ENCODE measurements at regions not wholly inside any gene's neighbourhood (a gene's known extent, or its start where the extent isn't known, plus 50 kb on each side); places are given as distances from the start of the nearest gene placed in this dataset.
A peak's percentile ranks its signal among the peaks of the same experiment; 100 is the strongest.

- Histone ChIP-seq H3K4me1 (ENCODE audit: control insufficient read depth in 1 of 2, insufficient read depth in 2 of 2, low read length in 2 of 2) (peaks cover 8 to 10% of the 10 kb centered on the region in 2 experiments), H3K9ac (ENCODE audit: low read length) (no peak overlapping the region), H3K79me2 (ENCODE audit: insufficient read depth, low read length) (no peaks in the 10 kb centered on the region), H3K4me2 (ENCODE audit: low read length) (no peak overlapping the region), H3K9me2 (ENCODE audit: insufficient read depth) (no peaks in the 10 kb centered on the region), H3K4me3 (replicated peaks in 1 of 2; ENCODE audit: low read depth in 1 of 2, low read length in 2 of 2) (no peak overlapping the region), H3K9me3 (ENCODE audit: control insufficient read depth in 1 of 2, insufficient read depth in 1 of 2, low read depth in 1 of 2, low read length in 2 of 2) (no peaks in the 10 kb centered on the region), H3K36me3 (ENCODE audit: control insufficient read depth in 1 of 2, insufficient read depth in 2 of 2, low read length in 2 of 2) (no peaks in the 10 kb centered on the region), H3K27ac (ENCODE audit: low read depth, low read length) (no peak overlapping the region), H4K20me1 (ENCODE audit: insufficient read depth) (no peaks in the 10 kb centered on the region), H2AFZ (ENCODE audit: low read depth, low read length, poor library complexity, severe bottlenecking) (peak overlapping the region; percentile 26), H3K27me3 (ENCODE audit: insufficient read depth, low read length) (no peaks in the 10 kb centered on the region)
- no peak for TF ChIP-seq JUND (IDR thresholded peaks at IDR 0.05)
- TF ChIP-seq TCF7L2 (IDR thresholded peaks at IDR 0.05; ENCODE audit: borderline replicate concordance, extremely low read depth, insufficient read depth, insufficient read length), result no peak
- no peak for TF ChIP-seq POLR2AphosphoS5 (IDR thresholded peaks at IDR 0.05; ENCODE audit: low read depth, low read length)
- no peak for TF ChIP-seq REST (IDR thresholded peaks at IDR 0.05; ENCODE audit: low read depth)
- no peak for TF ChIP-seq CBX3 (IDR thresholded peaks at IDR 0.05; ENCODE audit: low read depth)
- no peak for TF ChIP-seq MAX (IDR thresholded peaks at IDR 0.05)
- no peak for TF ChIP-seq EZH2 (IDR thresholded peaks at IDR 0.05)
- TF ChIP-seq ZBTB33 (IDR thresholded peaks at IDR 0.05; ENCODE audit: extremely low read depth, insufficient replicate concordance, low read length), result no peak
- TF ChIP-seq ATF3 (IDR thresholded peaks at IDR 0.05), result no peak
- no peak for TF ChIP-seq ZNF274 (IDR thresholded peaks at IDR 0.05; ENCODE audit: low read depth, low read length)
- no peak for TF ChIP-seq SRF (IDR thresholded peaks at IDR 0.05; ENCODE audit: low read depth)
- TF ChIP-seq POLR2A (IDR thresholded peaks at IDR 0.05; ENCODE audit: borderline replicate concordance, extremely low read depth, insufficient read depth, insufficient read length), result no peak
- CTCF ChIA-PET, result no interaction called here
- POLR2A ChIA-PET, result no interaction called here
- RAD21 ChIA-PET (ENCODE audit: low non-redundant PET in 1 of 2, low total read pairs in 2 of 2, uncharacterized antibody in 2 of 2, unreplicated experiment in 2 of 2), result no interaction called here
- no peak for DNase-seq (ENCODE audit: low read depth, low spot score)
- no TSS peak for BruUV-seq (replicated peaks)
- intact Hi-C loops (cut with micrococcal nuclease), result no loop called here
- no peak for ATAC-seq
These were observed 763.7 kb downstream of the PDHA2 start for GRCh38 chr4:96603641-96604040.
